ENCODE measurements at regions not wholly inside any gene's neighbourhood (a gene's known extent, or its start where the extent isn't known, plus 50 kb on each side); places are given as distances from the start of the nearest gene placed in this dataset.

GRCh38 chr4:181030961-181031360, 1212.2 kb upstream of the TENM3 start:
- WGBS, 5 donors: 87 to 95% (median 90%) methylated on average over 7 of the region's 7 CpGs
- H3K4me1 ChIP-seq: no peaks in the 10 kb centered on the region
- no peak overlapping the region for H3K27ac ChIP-seq
- DNase-seq: no peak
- H3K36me3 ChIP-seq: no peaks in the 10 kb centered on the region
- no peak overlapping the region for H3K4me3 ChIP-seq
- intact Hi-C loops (cut with DNase I; ENCODE audit: low total_unique reads): no loop called here
- peaks cover 0 to 15% (median 6%) of the 10 kb centered on the region in 8 donors for H3K9me3 ChIP-seq
- no peak for TF ChIP-seq POLR2AphosphoS5 (IDR thresholded peaks at IDR 0.05)
- no peaks in the 10 kb centered on the region for H3K27me3 ChIP-seq (replicated peaks in 1 of 7)

DNA sequence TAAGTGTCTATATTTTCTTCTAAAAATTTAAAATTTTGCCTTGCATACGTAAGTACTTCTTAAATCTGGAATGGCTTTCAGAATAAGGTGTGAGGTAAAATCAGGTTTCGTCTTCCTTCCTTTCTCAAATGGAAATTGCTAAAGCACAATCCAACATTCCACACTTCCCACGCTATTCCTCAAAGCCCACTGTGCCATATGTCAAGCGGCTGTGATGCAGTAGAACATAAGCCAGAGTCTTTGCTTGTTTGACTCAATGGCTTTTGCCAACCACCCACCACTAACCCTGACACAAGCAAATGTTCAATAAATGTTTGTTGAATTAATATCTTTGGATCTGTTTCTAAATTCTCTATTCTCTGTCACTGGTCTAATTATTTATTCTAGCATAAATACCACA, 1199.7 kb upstream of the TENM3 start:
- Histone ChIP-seq H3K9me3 (peaks cover 0 to 10% (median 0%) of the 10 kb centered on the region in 8 donors), H3K4me1 (no peaks in the 10 kb centered on the region), H3K36me3 (no peaks in the 10 kb centered on the region), H3K27ac (no peak overlapping the region), H3K27me3 (replicated peaks in 1 of 7) (no peaks in the 10 kb centered on the region), H3K4me3 (no peak overlapping the region)
- intact Hi-C loops (cut with DNase I; ENCODE audit: low total_unique reads): no loop called here
- 80 to 86% (median 85%) methylated on average over 4 of the region's 4 CpGs for WGBS, 5 donors
- TF ChIP-seq CTCF (IDR thresholded peaks at IDR 0.05 in 8 of 11, conservative IDR thresholded peaks at IDR 0.05 in 3 of 11): no peak
- TF ChIP-seq POLR2A (IDR thresholded peaks at IDR 0.05): no peak
- no peak for TF ChIP-seq POLR2AphosphoS5 (IDR thresholded peaks at IDR 0.05)
- no peak for DNase-seq

- 73 to 83% (median 77%) methylated on average over 9 of the region's 9 CpGs for WGBS, 5 donors
- Histone ChIP-seq H3K27ac (no peak overlapping the region), H3K4me1 (no peaks in the 10 kb centered on the region), H3K36me3 (no peaks in the 10 kb centered on the region), H3K4me3 (no peak overlapping the region), H3K27me3 (replicated peaks in 1 of 7) (no peaks in the 10 kb centered on the region), H3K9me3 (peaks cover 0 to 9% (median 0%) of the 10 kb centered on the region in 8 donors)
- intact Hi-C loops (cut with DNase I; ENCODE audit: low total_unique reads): no loop called here
- DNase-seq: no peak
- TF ChIP-seq CTCF (IDR thresholded peaks at IDR 0.05 in 8 of 11, conservative IDR thresholded peaks at IDR 0.05 in 3 of 11): no peak
- no peak for TF ChIP-seq POLR2AphosphoS5 (IDR thresholded peaks at IDR 0.05)
- TF ChIP-seq POLR2A (IDR thresholded peaks at IDR 0.05): no peak
Measured at GRCh38 chr4:181046809-181047208, 1196.4 kb upstream of the TENM3 start.

GRCh38 chr4:181051931-181052330, 1191.3 kb upstream of the TENM3 start:
- intact Hi-C loops (cut with DNase I; ENCODE audit: low total_unique reads): no loop called here

More at GRCh38 chr4:181051931-181052330, 1191.3 kb upstream of the TENM3 start:
- Histone ChIP-seq H3K27me3 (replicated peaks in 1 of 7) (no peaks in the 10 kb centered on the region), H3K4me3 (no peak overlapping the region), H3K4me1 (no peaks in the 10 kb centered on the region), H3K9me3 (no peaks in the 10 kb centered on the region), H3K27ac (no peak overlapping the region), H3K36me3 (no peaks in the 10 kb centered on the region)
- no peak for DNase-seq
- TF ChIP-seq POLR2A (IDR thresholded peaks at IDR 0.05) (no peak), CTCF (IDR thresholded peaks at IDR 0.05 in 8 of 11, conservative IDR thresholded peaks at IDR 0.05 in 3 of 11) (no peak), POLR2AphosphoS5 (IDR thresholded peaks at IDR 0.05) (no peak)
